Ishikawa (cell line): ENCODE measurements at regions not wholly inside any gene's neighbourhood (a gene's known extent, or its start where the extent isn't known, plus 50 kb on each side); places are given as distances from the start of the nearest gene placed in this dataset.
A peak's percentile ranks its signal among the peaks of the same experiment; 100 is the strongest.

Experiments used
- CEBPB ChIP-seq: IDR thresholded peaks from 2 replicates; pipeline ENCODE4 v1.6.1; 2012
- CREB1 ChIP-seq: IDR thresholded peaks from 2 replicates; pipeline ENCODE4 v1.6.1; 2012; ENCODE audit warnings: low read depth
- EGR1 ChIP-seq: IDR thresholded peaks from 2 replicates; pipeline ENCODE4 v1.6.1; 2012
- EP300 ChIP-seq: IDR thresholded peaks from 2 replicates; pipeline ENCODE4 v1.6.1; 2012; ENCODE audit warnings: borderline replicate concordance
- FOXM1 ChIP-seq: IDR thresholded peaks from 2 replicates; pipeline ENCODE4 v1.6.1; 2012; ENCODE audit warnings: low read depth, borderline replicate concordance
- MAX ChIP-seq: IDR thresholded peaks from 2 replicates; pipeline ENCODE4 v1.6.1; 2012
- NFIC ChIP-seq: IDR thresholded peaks from 2 replicates; pipeline ENCODE4 v1.6.1; 2012
- RAD21 ChIP-seq: IDR thresholded peaks from 2 replicates; pipeline ENCODE4 v1.6.1; 2012; ENCODE audit warnings: low read depth
- REST ChIP-seq: IDR thresholded peaks from 2 replicates; pipeline ENCODE4 v1.6.1; 2012; ENCODE audit warnings: low read depth, mild to moderate bottlenecking
- TAF1 ChIP-seq: IDR thresholded peaks from 2 replicates; pipeline ENCODE4 v1.6.1; 2012; ENCODE audit warnings: low read depth, mild to moderate bottlenecking
- TCF12 ChIP-seq: IDR thresholded peaks from 2 replicates; pipeline ENCODE4 v1.6.1; 2012; ENCODE audit warnings: low read depth
- TEAD4 ChIP-seq: IDR thresholded peaks from 2 replicates; pipeline ENCODE4 v1.6.1; 2012
- USF1 ChIP-seq: IDR thresholded peaks from 2 replicates; pipeline ENCODE4 v1.6.1; 2012
- YY1 ChIP-seq: IDR thresholded peaks from 2 replicates; pipeline ENCODE4 v1.6.1; 2012; ENCODE audit warnings: low read depth
- ZBTB7A ChIP-seq: IDR thresholded peaks from 2 replicates; pipeline ENCODE4 v1.6.1; 2012; ENCODE audit warnings: low read depth

GRCh38 chr7:42493436-42494198 is 256.6 kb upstream of the GLI3 start:
- TF ChIP-seq NFIC, result no peak
- peak; percentile 62 for TF ChIP-seq EGR1

GRCh38 chr7:42492920-42493319 is 255.9 kb upstream of the GLI3 start:
- TF ChIP-seq TAF1, result no peak
- TF ChIP-seq CREB1, result no peak
- TF ChIP-seq USF1, result no peak
- TF ChIP-seq REST, result no peak
- TF ChIP-seq YY1, result no peak
- TF ChIP-seq EGR1, result no peak
- no peak for TF ChIP-seq RAD21
- TF ChIP-seq NFIC, result no peak
- TF ChIP-seq TCF12, result no peak
- TF ChIP-seq TEAD4, result no peak
- no peak for TF ChIP-seq ZBTB7A
- no peak for TF ChIP-seq EP300
- no peak for TF ChIP-seq CEBPB

- TF ChIP-seq TEAD4 (no peak), CREB1 (no peak), TCF12 (no peak), REST (no peak), ZBTB7A (no peak), NFIC (no peak), TAF1 (no peak), EP300 (no peak), EGR1 (no peak), CEBPB (no peak), FOXM1 (no peak), USF1 (no peak), MAX (no peak), YY1 (no peak), RAD21 (no peak)
Observed at GRCh38 chr7:42491106-42491505, 254.1 kb upstream of the GLI3 start.

- TF ChIP-seq CEBPB (no peak), NFIC (no peak), TCF12 (no peak), FOXM1 (no peak), YY1 (no peak), EP300 (no peak), REST (no peak), CREB1 (no peak), TAF1 (no peak), RAD21 (no peak), MAX (no peak), TEAD4 (no peak), USF1 (no peak)
Observed at GRCh38 chr7:42489299-42489698, 252.3 kb upstream of the GLI3 start.
